ENCODE measurements at regions not wholly inside any gene's neighbourhood (a gene's known extent, or its start where the extent isn't known, plus 50 kb on each side); places are given as distances from the start of the nearest gene placed in this dataset.
"Not testable (repeated sequence)": the region's sequence is repeated elsewhere in the genome, so short reads cannot be mapped to it uniquely, and the experiment has no call there.

- DNase-seq (ENCODE audit: low spot score): no peak
Measured at GRCh38 chr2:2586068-2586776, 255.1 kb upstream of the MYT1L start.

DNA sequence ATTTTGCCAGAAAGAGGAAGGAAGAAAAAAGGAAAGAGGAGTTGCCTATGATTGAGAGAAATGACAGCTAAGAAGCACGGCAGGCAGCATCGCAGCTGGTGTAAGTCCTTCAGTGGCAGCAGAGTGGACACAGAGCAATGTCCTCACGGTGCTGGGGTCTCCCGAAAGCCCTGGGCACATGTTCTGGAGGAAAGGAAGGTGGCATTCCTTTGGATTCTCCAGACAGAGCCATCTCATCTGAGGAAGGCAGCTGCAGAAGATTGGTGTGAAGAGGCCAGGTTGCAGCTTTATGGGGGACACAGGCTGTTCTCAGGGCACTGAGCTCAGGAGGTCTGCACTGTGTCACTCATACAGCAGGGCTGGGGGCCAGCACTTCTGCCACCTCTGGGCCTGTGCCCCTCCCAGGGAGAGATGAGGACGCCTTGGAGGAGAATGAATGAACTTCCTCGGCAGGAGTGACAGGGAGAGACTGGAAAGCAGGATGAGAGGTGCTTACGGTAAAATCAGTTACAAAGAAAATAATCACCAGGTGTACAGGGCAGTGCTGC is 252.0 kb upstream of the MYT1L start:
- no peak for TF ChIP-seq CTCF (IDR thresholded peaks at IDR 0.05; ENCODE audit: extremely low read depth, missing control alignments)

More at GRCh38 chr2:2586068-2586776, 255.1 kb upstream of the MYT1L start:
- TF ChIP-seq CTCF (IDR thresholded peaks at IDR 0.05; ENCODE audit: extremely low read depth, missing control alignments): no peak

DNA sequence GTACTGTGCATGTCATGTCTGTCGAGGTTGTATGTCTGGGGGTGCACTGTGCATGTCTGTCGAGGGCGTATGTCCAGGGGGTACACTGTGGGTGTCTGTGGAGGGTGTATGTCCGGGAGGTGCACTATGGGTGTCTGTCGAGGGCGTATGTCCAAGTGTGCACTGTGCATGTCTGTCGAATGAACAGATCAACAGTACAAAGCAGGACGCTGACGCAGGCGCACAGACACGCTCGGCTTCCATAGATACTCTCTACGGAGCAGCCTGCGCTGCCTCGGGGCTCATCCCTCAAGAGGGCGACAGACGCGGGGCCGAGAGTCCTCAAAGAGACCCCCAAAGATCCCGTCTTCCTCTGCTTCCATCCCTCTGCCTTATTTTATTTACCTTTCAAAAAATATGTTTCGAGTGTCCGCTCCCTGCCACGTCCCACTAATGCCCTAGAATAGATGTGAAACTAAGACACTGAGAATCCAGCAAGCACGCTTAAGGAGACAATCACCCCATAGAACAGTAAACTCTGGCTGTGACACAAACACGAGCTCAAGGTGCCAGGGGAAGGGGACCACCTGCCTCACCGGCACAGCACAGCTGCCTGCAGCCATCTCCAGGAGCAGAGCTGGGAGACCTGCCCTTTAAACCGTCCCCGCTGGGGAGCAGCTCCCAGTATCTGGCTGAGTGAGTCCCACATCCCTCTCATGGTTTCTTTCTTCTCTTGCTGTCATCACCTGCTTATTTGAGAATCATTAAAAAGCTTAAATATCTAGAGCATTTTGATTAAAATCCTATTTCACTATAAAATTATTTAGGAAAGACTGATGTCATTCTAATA is 250.5 kb upstream of the MYT1L start:
- DNase-seq (ENCODE audit: low spot score): no peak
- TF ChIP-seq CTCF (IDR thresholded peaks at IDR 0.05; ENCODE audit: extremely low read depth, missing control alignments): no peak

More for the DNA sequence above, 252.0 kb upstream of the MYT1L start:
- no peak for DNase-seq (ENCODE audit: low spot score)

GRCh38 chr2:2580841-2581240 is 249.8 kb upstream of the MYT1L start:
- not testable (repeated sequence) for DNase-seq (ENCODE audit: low spot score)

GRCh38 chr2:2580341-2580740 is 249.3 kb upstream of the MYT1L start:
- no peak for TF ChIP-seq CTCF (IDR thresholded peaks at IDR 0.05; ENCODE audit: extremely low read depth, missing control alignments)

DNA sequence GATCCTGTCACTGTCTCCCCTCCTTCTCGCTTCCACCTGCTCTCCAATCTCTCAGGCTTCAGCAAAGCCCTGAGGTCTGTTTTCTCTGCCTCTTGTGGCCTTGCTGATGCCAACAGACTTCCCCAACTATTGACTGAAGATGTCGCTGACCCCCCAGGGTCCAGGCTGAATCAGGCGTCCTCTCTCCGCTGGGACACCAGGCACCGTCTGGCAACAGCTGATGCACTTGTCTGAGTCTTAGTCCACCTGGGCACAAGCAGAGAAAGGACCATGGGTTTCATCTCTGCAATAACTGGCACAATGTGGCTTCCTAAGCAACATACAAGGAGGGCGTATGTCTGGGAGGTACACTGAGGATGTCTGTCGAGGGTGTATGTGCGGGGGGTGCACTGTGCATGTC is 248.7 kb upstream of the MYT1L start:
- DNase-seq (ENCODE audit: low spot score): no peak
- no peak for TF ChIP-seq CTCF (IDR thresholded peaks at IDR 0.05; ENCODE audit: extremely low read depth, missing control alignments)

More at GRCh38 chr2:2580341-2580740, 249.3 kb upstream of the MYT1L start:
- DNase-seq (ENCODE audit: low spot score): no peak

GRCh38 chr2:2577407-2577831 is 246.3 kb upstream of the MYT1L start:
- TF ChIP-seq CTCF (IDR thresholded peaks at IDR 0.05; ENCODE audit: extremely low read depth, missing control alignments): no peak
- no peak for DNase-seq (ENCODE audit: low spot score)
